HG03095 (cell line): ENCODE measurements at regions not wholly inside any gene's neighbourhood (a gene's known extent, or its start where the extent isn't known, plus 50 kb on each side); places are given as distances from the start of the nearest gene placed in this dataset.

Source experiments
- ATAC-seq: cut with Tn5 transposase; IDR thresholded peaks from one replicate; pipeline ENCODE4 v1.9.1; 2021; ENCODE audit warnings: moderate library complexity; ENCODE audit not compliant: unreplicated experiment

DNA sequence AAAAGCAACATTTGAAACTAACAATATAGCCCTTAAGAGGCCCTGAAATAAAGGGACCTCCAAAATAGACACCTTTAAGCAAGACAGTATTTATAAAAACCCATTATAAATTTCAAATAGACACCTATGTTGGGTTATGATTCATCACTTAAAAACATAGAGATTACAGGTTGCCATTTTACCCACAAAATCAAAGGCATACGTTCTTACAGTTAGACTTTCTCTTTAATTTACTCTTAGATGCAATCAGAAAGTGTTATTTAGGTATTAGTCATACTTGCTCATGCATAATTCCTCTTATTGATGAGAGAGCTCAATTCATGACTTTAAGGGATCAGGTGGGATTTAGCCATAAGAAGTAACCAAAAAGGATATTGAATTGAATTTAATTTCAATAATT lies 51.5 kb upstream of the TMEM200A start:
- peak; percentile 64 for ATAC-seq

DNA sequence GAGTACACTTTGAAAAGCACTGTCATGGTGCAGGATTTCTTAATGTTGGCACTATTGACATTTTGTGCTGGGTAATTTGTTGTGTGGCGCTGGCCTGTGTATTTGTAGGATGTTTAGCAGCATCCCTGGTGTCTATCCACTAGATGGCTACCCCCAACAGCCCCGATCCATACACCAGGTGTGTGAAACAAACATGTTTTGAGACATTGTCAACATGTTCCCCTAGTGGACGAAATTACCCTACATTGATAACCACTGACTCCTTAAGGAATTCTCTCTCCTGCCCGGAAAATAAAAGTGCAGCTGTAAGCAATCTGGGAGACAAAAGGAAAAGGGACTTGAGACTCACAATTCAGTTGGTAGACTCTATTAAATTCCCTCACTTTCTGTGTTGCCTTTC lies 52.6 kb upstream of the TMEM200A start:
- ATAC-seq, result no peak

DNA sequence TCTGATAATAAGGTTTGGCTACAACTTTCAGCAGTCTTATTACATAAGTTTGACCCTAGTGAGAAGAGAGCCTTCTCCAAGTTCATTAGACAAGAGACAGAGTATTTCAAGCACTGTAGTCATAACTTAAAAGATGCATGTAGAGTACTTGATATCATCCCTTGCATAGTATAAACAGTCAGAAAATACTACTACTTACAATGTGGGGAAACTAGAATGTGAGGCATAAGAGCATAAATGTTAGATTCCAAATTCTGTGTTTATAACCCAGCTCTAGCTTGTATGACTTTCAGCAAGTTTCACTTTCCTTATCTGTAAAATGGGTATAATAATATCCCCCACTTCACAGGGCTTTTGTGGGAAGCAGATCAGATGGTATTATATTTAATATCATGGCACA lies 56.8 kb upstream of the TMEM200A start:
- no peak for ATAC-seq

DNA sequence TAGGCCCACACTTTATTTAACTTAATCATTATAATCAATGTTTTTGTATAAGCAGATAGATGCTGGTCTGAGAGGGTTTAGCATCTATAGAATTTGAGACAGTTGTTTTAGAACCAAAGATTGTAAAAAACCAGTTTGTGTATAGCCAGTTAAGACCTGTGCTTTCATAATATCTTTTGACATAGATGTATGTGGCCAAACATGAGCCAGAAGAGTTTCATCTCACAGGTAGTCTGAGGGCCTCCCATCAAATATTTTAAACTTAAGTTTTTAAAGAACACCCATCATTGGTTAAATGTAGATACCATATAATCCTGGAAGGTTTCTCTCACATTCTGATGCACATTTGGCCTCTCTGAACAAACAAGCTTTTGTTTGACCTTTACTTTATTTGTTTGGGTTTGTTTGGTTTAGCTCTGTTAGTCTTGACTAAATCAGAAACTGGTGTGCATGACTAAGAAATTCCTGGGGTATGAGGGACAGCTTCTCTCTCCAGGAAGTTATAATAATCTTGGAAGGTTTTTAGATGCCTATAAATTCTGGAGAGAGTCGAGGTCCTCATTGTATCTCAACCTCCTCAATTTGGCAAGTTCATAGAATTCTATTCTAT lies 58.0 kb upstream of the TMEM200A start:
- no peak for ATAC-seq

DNA sequence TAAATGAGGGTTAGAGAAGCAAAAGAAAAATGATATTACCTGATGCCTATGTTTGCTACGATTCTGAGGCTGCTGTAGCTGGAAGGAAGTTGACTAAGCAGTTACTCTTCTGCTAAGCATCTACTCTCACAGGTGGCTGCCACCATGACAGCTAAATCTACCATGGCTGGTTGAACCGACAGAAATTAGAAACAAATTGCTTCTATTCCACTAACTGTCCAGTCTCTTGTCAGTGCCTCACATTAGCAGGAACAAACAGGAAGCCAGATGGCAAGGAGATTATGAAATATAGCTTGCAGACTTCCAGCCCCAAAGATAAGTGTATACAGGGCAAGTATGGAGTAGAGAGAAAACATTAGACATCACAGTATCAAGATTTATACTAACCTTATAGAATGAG lies 59.4 kb upstream of the TMEM200A start:
- ATAC-seq, result no peak

DNA sequence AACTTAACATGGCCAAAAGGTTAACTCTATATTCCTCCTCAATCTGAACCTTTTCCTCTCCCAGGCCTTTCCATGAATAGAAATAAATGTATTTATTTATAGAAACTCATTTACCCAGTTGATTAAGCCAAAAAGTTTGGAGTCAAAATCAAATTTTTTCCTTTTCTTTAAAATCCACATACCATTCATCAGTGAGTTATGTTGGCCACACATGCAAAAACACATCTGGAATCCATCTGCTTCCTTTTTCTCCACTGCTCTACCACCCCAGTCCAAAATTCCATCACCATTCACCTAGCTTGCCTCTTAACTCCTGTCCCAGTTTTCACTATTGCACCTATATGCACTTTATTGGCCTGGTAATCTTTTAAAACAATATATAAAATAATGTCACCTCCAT lies 62.4 kb upstream of the TMEM200A start:
- no peak for ATAC-seq

DNA sequence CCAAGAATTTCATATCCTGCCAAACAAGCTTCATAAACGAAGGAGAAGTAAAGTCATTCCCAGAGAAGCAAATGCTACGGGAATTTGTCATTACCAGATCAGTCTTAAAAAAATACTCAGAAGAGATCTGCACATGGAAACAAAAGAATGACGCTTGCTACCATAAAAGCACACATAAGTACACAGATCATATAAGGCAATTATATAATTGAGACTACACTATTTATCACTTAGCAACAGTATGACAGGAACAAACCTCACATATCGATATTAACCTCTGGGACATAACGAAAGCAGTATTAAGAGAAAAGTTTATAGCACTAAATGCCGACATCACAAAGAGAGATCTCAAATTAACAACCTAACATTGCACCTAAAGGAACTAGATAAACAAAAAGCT lies 67.6 kb upstream of the TMEM200A start:
- no peak for ATAC-seq

DNA sequence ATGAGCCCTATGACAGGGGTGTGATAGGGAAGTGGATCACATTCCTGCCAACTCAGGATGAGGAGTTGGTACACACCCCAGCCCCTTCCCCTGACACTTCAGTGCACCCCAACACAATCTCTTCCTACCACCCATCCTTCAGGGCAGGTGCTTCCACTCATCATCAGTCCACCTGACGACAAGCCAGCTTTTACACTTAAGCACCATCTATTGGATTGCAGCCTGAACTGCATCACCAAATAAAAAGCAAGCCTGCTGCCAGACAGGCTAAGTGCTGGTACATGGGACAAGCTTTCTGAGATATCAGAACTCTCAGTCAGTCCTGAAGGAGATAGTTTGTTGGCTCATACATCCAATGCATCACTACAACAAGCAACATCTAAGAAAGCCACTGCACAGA lies 69.0 kb upstream of the TMEM200A start:
- no peak for ATAC-seq

DNA sequence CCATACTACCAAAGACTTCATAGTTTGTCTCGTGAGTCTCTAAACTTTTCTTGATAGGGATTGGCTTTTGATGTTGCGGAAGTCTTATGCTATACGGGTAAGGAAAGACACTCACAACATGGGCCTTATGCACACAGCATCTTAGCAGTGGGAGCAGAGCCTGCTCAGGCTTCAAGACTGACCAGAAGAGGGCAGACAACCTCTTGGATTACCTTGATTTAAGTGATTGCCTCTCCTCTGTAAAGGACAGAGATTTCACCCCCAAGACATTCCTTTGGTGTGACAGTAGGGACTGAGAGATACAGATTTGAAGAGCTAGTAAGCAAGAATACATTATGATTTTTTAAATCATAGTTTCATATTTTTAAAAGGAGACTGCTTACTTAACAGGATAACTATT lies 71.0 kb upstream of the SAMD3 start:
- no peak for ATAC-seq

DNA sequence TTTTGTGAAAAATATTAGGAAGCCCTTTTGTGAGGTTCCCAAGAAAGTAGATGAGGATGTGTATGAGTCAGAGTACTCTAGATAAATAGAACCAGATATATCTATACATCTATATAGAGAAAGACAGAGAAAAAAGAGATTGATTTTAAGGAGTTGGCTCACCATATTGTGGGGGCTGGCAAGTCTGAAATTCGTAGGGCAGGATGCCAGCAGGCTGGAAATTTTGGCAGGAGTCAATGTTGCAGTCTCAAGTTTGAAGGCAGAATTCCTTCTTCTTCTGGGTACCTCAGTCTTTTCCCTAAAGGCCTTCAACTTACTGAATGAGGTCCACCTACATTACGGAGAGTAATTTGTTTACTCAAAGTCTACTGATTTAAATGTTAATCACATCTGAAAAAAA lies 65.3 kb upstream of the SAMD3 start:
- ATAC-seq, result no peak

DNA sequence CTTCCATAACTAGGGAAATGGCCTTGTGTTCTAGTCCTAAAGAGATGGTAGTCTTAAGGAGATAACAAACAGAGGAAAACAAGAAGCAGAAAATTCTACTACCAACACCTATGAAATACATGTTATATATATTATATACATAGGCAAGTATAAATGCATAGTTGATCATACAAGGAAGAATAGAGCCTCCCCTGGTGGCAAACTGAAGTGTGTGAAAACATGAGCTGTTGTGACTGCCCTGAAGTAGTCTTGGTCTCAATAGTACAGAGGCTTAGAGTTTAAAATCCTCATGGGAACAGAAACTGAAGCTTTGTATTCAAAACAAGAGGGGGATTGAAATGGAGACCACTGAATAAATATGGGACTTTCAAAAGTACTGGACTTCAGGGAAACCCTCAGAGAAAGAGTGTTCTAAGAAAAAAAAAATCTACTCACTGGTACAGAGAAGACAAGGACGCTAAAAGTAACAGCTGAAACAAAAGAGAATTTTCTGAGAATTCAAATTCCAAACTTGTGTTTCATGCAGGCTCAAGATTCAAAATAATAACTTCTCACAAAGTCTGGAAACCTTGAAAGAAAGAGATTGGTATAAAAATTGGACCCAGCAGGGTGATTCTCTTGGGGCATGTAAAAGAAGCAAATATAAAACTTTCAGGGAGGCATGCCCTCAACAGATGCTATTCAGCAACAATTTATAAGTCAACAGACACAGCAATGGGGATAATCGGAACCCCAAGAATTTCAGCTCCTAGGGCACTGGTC lies 59.7 kb upstream of the SAMD3 start:
- peak; percentile 67 for ATAC-seq

DNA sequence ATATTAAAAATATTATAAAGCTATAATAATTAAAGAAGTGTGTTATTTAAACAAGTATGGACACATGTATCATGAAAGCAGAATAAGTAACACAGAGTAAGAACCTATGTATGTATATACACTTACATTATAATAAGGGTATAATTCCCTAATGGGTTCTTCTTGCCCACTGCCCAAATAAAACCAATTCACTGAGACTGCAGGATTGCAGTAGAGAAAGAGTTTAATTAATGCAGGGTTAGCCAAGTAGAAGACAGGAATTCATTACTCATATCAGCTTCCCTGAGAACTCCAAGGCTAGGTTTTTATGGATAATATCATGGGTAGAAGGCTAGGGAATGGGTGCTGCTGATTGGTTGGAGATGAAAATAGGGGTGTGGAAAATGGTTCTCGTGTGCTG lies 53.8 kb upstream of the SAMD3 start:
- ATAC-seq, result no peak

DNA sequence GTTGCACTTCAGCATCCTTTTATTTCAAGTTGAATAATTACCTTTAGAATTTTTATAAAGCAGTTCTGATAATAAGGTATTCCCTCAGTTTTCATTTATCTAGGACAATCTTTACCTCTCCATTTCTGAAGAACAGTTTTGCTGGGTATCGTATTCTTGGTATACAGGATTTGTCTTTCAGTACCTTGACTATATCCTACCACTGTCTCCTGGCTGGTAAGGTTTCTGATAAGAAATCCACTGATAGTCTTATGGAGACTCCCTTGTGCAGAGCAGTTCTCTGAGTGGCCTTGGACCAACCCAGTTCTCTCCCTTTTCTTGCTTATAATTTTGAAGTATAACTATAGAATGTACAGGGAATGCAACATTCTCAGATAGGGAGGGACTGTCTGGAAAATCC lies 51.3 kb upstream of the SAMD3 start:
- no peak for ATAC-seq
